ENCODE measurements at regions not wholly inside any gene's neighbourhood (a gene's known extent, or its start where the extent isn't known, plus 50 kb on each side); places are given as distances from the start of the nearest gene placed in this dataset.

DNA sequence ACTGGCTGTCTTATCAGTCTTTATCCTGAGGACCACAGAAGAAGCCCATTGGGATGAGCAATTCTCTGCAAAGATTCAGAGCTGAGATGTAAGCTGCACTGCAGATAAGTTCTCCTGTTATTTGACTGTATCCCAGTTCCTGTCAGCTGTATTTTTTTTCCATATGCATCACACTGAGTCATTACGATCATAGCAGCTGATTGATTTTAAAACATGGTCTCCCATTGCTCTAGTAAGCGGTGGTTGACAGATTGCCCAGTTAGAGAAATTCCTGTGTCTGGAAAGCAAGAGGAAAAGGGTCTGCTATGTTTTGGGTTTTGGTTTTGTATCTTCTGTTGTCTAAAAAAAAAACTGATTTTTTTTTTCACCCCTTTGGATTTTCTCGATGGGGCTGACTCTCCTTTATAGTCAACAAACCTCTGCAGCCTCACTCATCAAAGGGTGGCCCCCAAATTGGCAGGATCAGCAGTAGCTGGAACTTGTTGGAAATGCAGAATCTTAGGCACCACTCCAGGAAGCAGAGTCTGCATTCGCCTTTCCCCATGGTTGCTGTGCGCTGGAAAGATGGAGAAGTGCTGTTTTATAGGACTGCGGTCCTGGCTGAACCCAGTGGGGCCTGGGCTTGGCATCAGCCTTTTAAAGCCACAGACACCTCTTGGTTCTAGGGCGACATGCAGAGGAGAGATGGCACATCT, 220.1 kb upstream of the MPHOSPH6 start:
- DNase-seq (ENCODE audit: low spot score in 2 of 2) = no peak
- TF ChIP-seq EP300 (IDR thresholded peaks at IDR 0.05) = no peak
- TF ChIP-seq POLR2A (IDR thresholded peaks at IDR 0.05) = no peak
- TF ChIP-seq POLR2AphosphoS5 (IDR thresholded peaks at IDR 0.05) = no peak
- TF ChIP-seq, protein P1, sequence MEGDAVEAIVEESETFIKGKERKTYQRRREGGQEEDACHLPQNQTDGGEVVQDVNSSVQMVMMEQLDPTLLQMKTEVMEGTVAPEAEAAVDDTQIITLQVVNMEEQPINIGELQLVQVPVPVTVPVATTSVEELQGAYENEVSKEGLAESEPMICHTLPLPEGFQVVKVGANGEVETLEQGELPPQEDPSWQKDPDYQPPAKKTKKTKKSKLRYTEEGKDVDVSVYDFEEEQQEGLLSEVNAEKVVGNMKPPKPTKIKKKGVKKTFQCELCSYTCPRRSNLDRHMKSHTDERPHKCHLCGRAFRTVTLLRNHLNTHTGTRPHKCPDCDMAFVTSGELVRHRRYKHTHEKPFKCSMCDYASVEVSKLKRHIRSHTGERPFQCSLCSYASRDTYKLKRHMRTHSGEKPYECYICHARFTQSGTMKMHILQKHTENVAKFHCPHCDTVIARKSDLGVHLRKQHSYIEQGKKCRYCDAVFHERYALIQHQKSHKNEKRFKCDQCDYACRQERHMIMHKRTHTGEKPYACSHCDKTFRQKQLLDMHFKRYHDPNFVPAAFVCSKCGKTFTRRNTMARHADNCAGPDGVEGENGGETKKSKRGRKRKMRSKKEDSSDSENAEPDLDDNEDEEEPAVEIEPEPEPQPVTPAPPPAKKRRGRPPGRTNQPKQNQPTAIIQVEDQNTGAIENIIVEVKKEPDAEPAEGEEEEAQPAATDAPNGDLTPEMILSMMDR (IDR thresholded peaks at IDR 0.05) = no peak
- no peaks in the 10 kb centered on the region for H3K9me3 ChIP-seq
- no peak overlapping the region for H3K4me3 ChIP-seq
- no peaks in the 10 kb centered on the region for H3K36me3 ChIP-seq
- no peaks in the 10 kb centered on the region for H3K4me1 ChIP-seq
- WGBS = 64% methylated on average over 6 of the region's 7 CpGs
- H3K27ac ChIP-seq = no peak overlapping the region
- H3K27me3 ChIP-seq = no peaks in the 10 kb centered on the region

DNA sequence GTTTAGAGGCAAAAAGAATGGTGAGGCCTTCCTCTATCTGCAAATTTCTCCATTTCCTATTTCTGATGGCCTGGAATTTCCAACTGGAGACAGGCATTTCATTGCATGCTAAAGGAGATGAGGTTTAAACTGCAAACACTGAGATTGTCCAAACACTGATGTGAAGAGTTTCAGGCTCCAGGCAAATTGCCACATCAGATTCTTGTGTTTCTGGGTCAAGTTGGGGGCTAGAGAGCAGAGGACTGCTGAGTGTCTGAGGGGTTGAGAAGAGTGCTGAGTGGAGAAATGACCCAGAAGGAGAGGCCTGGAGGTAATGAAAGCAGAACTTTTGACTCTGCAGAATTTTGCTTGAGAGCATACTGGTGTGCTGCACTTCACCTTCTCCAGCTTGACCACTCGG, 216.7 kb upstream of the MPHOSPH6 start:
- H3K27me3 ChIP-seq = no peaks in the 10 kb centered on the region
- WGBS = 55% methylated on average over 1 of the region's 1 CpG
- H3K9me3 ChIP-seq = no peaks in the 10 kb centered on the region
- H3K36me3 ChIP-seq = no peaks in the 10 kb centered on the region
- TF ChIP-seq POLR2A (IDR thresholded peaks at IDR 0.05) (no peak), POLR2AphosphoS5 (IDR thresholded peaks at IDR 0.05) (no peak), EP300 (IDR thresholded peaks at IDR 0.05) (no peak)
- TF ChIP-seq, protein P1 (IDR thresholded peaks at IDR 0.05) = no peak
- no peak overlapping the region for H3K4me3 ChIP-seq
- no peak overlapping the region for H3K27ac ChIP-seq
- DNase-seq (ENCODE audit: low spot score in 2 of 2) = no peak
- no peaks in the 10 kb centered on the region for H3K4me1 ChIP-seq

DNA sequence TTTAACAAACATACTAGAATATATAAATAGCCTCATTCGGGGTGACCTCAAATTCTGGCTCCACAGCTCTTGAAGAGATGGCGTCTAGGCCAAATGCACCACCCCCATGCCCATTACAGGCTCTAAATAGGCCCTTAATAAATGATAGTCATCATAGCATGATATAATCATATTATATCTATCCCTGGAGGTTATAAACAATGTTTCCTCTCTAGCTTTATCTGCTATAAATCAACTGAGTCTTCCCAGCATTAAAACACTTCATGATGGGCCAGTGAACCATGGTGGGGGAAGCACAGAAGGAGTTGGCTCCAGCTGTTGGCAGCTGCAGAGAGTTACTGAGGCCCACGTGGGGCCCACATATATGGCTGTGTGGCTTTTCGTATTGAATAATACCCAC, 214.9 kb upstream of the MPHOSPH6 start:
- WGBS = 61% methylated on average over 4 of the region's 4 CpGs
- no peak for DNase-seq (ENCODE audit: low spot score in 2 of 2)
- Histone ChIP-seq H3K9me3 (no peaks in the 10 kb centered on the region), H3K36me3 (no peaks in the 10 kb centered on the region), H3K27me3 (no peaks in the 10 kb centered on the region), H3K4me3 (no peak overlapping the region), H3K27ac (no peak overlapping the region), H3K4me1 (no peaks in the 10 kb centered on the region)
- TF ChIP-seq, protein P1 (IDR thresholded peaks at IDR 0.05) = no peak
- no peak for TF ChIP-seq EP300 (IDR thresholded peaks at IDR 0.05)
- no peak for TF ChIP-seq POLR2A (IDR thresholded peaks at IDR 0.05)
- no peak for TF ChIP-seq POLR2AphosphoS5 (IDR thresholded peaks at IDR 0.05)

DNA sequence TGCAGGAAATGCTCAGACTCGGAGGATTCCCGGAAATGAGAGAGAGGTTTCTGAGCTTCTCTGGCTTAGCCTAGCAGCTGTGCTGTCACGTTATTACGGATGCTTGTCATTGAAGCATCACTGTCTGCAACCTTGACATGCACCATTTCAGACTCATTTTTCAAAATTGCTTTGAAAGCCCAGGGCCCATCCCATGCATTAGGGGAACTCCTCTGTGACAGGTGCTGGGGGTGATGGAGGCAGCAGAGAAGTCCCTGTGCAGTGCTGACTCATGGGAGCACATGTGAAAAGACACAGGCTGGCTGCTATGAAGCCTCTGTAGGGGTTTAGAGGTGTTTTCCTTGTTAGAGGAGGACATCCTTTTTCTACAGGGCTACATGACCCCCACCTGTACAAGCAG, 214.0 kb upstream of the MPHOSPH6 start:
- TF ChIP-seq POLR2A (IDR thresholded peaks at IDR 0.05) = no peak
- no peak for TF ChIP-seq POLR2AphosphoS5 (IDR thresholded peaks at IDR 0.05)
- TF ChIP-seq EP300 (IDR thresholded peaks at IDR 0.05) = no peak
- TF ChIP-seq, protein P1 (IDR thresholded peaks at IDR 0.05) = no peak
- DNase-seq (ENCODE audit: low spot score in 2 of 2) = no peak
- no peak overlapping the region for H3K27ac ChIP-seq

DNA sequence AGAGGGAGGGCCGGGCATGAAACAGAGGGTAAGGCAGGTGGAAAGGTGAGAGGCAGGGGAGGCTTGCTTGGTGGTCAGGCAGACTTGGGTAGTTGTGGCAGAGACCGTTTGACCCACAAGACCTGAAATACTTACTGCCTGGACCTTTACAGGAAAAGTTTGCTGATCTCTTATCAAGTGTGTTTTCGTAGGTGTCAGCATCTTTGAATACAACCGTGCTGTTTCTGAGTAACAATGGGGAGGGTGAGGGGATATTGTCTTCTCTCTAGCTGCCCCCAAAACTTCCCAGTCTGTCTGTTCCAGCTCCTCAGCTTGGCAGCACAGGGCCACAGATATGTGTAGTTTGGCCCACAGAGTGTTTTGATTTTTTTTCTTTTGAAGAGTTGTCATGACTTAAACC, 212.5 kb upstream of the MPHOSPH6 start:
- TF ChIP-seq POLR2A (IDR thresholded peaks at IDR 0.05) = no peak
- TF ChIP-seq, protein P1 (IDR thresholded peaks at IDR 0.05) = no peak
- no peak for TF ChIP-seq POLR2AphosphoS5 (IDR thresholded peaks at IDR 0.05)
- TF ChIP-seq EP300 (IDR thresholded peaks at IDR 0.05) = no peak
- H3K27ac ChIP-seq = no peak overlapping the region
- no peak overlapping the region for H3K4me3 ChIP-seq
- H3K4me1 ChIP-seq = no peaks in the 10 kb centered on the region
- WGBS = 72% methylated on average over 4 of the region's 4 CpGs
- no peak for DNase-seq (ENCODE audit: low spot score in 2 of 2)
- no peaks in the 10 kb centered on the region for H3K27me3 ChIP-seq
- H3K36me3 ChIP-seq = no peaks in the 10 kb centered on the region
- H3K9me3 ChIP-seq = no peaks in the 10 kb centered on the region

More for the DNA sequence above, 214.0 kb upstream of the MPHOSPH6 start:
- Histone ChIP-seq H3K27me3 (no peaks in the 10 kb centered on the region), H3K36me3 (no peaks in the 10 kb centered on the region), H3K4me1 (no peaks in the 10 kb centered on the region), H3K9me3 (no peaks in the 10 kb centered on the region), H3K4me3 (no peak overlapping the region)
- WGBS = 55% methylated on average over 4 of the region's 4 CpGs

Measured in suprapubic skin (tissue), 4 donors.